AG09319 (cell line): ENCODE measurements at regions not wholly inside any gene's neighbourhood (a gene's known extent, or its start where the extent isn't known, plus 50 kb on each side); places are given as distances from the start of the nearest gene placed in this dataset.

Experiments used
- DNase-seq: peaks from one replicate; pipeline ENCODE4 v3.0.0-alpha.2; 2010; ENCODE audit warnings: low read depth; ENCODE audit errors: extremely low read depth
- TF ChIP-seq, protein P1 (sequence below): IDR thresholded peaks from 2 replicates; pipeline ENCODE4 v1.5.1; 2011; ENCODE audit warnings: low read depth, mild to moderate bottlenecking, inconsistent platforms, low read length, moderate library complexity

DNA sequence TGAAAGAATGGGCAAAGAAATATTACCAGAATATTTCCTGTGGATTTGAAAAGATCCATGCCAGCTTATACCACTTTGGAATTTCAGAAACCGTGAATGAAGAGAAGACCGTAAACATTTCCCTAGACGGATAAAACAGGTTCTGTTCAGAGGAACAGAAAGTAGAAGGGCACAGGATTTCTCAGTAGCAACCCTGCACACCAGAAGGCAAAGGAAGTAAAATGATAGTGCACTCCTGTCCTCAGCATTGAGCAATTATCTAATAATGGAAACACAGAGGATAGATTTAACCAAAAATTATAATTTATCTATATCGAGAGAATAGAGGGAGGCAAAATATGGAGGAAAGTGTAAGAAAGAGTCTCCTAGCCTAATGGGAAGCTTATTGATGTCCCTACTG is 87.0 kb upstream of the ITGA6 start:
- DNase-seq: no peak
- TF ChIP-seq, protein P1, sequence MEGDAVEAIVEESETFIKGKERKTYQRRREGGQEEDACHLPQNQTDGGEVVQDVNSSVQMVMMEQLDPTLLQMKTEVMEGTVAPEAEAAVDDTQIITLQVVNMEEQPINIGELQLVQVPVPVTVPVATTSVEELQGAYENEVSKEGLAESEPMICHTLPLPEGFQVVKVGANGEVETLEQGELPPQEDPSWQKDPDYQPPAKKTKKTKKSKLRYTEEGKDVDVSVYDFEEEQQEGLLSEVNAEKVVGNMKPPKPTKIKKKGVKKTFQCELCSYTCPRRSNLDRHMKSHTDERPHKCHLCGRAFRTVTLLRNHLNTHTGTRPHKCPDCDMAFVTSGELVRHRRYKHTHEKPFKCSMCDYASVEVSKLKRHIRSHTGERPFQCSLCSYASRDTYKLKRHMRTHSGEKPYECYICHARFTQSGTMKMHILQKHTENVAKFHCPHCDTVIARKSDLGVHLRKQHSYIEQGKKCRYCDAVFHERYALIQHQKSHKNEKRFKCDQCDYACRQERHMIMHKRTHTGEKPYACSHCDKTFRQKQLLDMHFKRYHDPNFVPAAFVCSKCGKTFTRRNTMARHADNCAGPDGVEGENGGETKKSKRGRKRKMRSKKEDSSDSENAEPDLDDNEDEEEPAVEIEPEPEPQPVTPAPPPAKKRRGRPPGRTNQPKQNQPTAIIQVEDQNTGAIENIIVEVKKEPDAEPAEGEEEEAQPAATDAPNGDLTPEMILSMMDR: no peak

DNA sequence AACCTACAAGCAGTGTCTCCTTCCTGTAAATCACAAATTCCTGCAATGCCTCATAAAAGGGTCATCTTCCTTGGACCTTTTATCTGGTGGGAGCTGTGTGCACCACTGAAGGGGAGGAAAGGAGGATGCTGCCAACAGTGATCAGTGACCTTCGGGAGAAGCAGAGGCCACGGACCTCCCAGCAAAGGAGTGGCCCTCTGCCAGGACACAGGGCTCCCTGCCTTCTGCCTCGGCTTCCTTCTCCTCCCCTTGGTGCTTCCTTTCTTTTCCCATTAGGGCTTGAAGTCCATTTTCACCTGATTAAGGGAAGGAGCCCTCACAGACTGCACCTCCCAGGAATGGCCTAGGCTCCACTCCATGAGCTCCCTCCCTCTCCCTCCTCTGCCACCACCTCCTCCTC is 85.3 kb upstream of the ITGA6 start:
- no peak for DNase-seq
- TF ChIP-seq, protein P1: no peak

DNA sequence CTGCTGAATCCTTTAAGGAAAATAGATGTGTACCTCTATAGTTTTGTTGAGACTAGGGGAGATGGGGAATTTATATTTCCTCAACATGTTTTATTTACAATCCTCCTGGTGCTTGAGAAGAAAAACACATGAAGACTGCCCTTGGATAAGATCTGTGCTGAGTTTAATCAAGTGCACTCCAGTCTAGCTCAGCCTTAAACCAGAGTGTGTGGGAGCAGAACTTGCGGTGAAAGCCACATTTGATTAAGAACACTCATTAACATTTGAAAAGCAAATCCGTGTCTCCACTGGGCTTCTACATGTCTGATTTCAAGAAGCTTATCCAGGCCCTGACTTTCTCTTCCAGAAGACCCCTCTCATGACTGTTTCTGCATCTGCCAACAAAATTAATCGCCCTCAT is 84.8 kb upstream of the ITGA6 start:
- TF ChIP-seq, protein P1: no peak
- DNase-seq: no peak

DNA sequence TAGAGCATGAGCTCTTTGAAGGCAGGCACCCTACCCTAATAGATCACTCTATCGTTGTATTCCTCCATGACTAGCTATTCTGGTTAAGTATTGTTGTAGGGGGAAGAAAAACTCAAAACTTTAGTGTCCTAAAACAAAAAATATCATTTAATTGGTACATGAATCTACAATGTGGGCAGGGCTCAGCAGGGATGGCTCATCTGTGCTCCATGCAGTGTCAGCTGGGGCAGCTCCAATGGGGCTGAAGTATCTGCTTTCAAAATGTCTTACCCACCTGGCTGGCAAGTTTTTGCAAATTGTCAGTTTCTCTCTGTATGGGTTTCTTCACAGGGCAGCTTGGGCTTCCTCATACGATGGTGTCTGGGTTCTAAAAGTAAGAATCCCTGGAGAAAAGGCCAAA is 83.2 kb upstream of the ITGA6 start:
- TF ChIP-seq, protein P1: no peak
- DNase-seq: no peak

DNA sequence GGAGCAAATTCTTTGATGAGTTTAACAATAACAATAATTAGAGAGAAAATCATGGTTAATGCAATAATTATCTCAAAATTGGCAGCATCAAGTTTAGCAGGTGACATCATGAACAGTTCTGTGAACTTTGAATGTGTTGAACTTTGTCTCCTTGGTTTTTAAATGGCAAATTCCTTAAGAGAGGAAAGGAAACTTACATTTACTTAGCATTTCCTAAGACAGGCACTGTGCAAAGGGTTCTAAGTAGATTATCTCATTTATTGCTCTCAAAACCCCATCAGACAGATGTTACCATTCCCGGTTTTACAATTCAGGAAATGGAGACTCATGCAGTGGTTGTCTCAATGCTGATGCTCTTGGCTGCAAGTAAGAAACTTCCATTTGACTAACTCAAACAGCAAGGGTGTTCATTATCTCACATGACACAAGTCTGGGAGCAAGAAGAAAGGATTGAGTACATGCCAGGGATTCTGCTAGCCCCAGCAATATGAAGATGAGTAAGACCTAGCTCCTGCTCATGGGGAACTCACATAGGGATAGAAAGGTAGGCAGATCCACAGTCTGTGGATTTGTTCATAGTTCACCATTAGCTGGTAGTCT is 81.3 kb upstream of the ITGA6 start:
- TF ChIP-seq, protein P1: no peak
- DNase-seq: no peak

DNA sequence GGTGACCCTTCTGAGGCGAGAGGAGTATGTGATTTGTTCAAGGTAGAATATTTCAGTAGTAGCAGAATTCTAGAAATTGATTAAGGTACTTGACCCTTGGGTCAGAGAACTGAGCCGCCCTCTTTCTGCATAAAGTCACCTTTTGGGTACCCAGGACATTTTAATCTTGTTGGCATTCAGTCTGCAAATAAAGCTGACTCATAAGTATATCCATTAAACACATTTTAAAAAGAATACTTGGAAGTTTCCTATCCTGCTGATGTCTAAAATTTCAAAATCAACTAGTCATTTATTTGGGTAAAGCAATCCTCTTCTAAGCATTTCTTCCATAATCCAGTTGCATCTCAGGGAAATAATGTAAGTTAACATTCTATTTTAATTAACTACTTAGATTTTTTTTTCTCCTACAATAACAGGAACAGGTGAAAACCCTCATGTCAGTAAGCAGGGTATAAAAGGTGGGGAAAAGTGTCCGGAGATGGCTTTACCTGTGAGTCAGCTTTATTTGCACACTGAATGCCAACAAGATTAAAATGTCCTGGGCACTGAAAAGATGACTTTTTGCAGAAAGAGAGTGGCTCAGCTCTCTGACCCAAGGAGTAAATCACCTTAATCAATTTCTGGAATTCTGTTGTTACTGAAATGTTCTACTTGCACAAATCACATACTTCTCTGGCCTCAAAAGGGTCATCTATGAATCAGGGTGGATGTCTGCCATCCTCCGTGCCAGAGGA is 78.7 kb upstream of the ITGA6 start:
- TF ChIP-seq, protein P1: no peak
- no peak for DNase-seq

DNA sequence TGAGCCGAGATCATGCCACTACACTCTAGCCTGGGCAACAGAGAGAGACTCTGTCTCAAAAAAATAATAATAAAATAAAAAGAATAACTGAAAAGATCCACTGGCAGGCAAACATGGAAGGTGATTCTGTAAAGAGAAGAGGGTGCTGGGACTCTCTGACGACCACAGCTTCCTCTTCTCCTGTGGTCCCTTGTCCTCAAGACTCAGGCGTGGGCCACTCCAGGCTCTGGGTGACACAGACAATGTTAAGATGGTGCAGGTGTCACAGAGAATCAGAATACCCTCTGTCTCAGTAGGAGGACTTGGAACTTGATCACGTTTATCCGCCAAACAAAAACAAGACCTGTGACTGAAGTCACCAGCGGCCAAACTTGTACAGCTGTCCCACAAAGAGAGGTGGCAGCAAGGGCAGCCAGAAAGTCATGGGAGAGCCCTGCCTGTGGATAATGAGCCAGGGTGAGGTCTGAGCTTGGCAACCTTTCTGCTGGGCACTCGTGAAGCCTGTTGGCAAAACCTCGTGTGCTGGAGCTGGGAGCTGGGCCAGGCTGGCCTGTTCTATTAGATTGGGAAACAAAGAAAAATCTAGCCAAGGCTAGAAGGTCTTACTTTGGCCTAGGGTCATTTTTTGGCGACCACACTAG is 76.4 kb upstream of the ITGA6 start:
- TF ChIP-seq, protein P1: no peak
- no peak for DNase-seq
